NCI-H69 (cell line): ENCODE measurements at regions not wholly inside any gene's neighbourhood (a gene's known extent, or its start where the extent isn't known, plus 50 kb on each side); places are given as distances from the start of the nearest gene placed in this dataset.
"Not testable (repeated sequence)": the region's sequence is repeated elsewhere in the genome, so short reads cannot be mapped to it uniquely, and the experiment has no call there.

Source experiments
- DNase-seq: peaks from one replicate; lab custom pipeline; 2025; lab: John Stamatoyannopoulos, UW

- not testable (repeated sequence) for DNase-seq
These were observed 211.3 kb downstream of the CCDC74A start for GRCh38 chr2:131738996-131739434.

- DNase-seq, result no peak
These were observed 226.2 kb downstream of the CCDC74A start for GRCh38 chr2:131753640-131754561.

- DNase-seq, result no peak
These were observed 227.4 kb downstream of the CCDC74A start for GRCh38 chr2:131754929-131755720.

GRCh38 chr2:131756141-131756907 lies 228.6 kb downstream of the CCDC74A start:
- no peak for DNase-seq

- DNase-seq, result not testable (repeated sequence)
These were observed 231.3 kb downstream of the CCDC74A start for GRCh38 chr2:131758941-131759340.

GRCh38 chr2:131774955-131775555 lies 247.4 kb downstream of the CCDC74A start:
- DNase-seq, result peak; percentile 63

- DNase-seq, result not testable (repeated sequence)
These were observed 248.3 kb downstream of the CCDC74A start for GRCh38 chr2:131775903-131776506.

GRCh38 chr2:131780446-131780845 lies 252.8 kb downstream of the CCDC74A start:
- not testable (repeated sequence) for DNase-seq

GRCh38 chr2:131801210-131801744 lies 273.6 kb downstream of the CCDC74A start:
- DNase-seq, result no peak

- peak; percentile 72 for DNase-seq
These were observed 274.2 kb downstream of the CCDC74A start for GRCh38 chr2:131801745-131802350.

- peak; percentile 82 for DNase-seq
These were observed 274.7 kb downstream of the CCDC74A start for GRCh38 chr2:131802351-131802836.

GRCh38 chr2:131803237-131803636 lies 275.5 kb downstream of the CCDC74A start:
- not testable (repeated sequence) for DNase-seq

GRCh38 chr2:131812605-131813004 lies 284.9 kb downstream of the CCDC74A start:
- not testable (repeated sequence) for DNase-seq

GRCh38 chr2:131813378-131813777 lies 285.7 kb downstream of the CCDC74A start:
- DNase-seq, result not testable (repeated sequence)

- DNase-seq, result peak; percentile 42
These were observed 290.7 kb downstream of the CCDC74A start for GRCh38 chr2:131818267-131818973.

- DNase-seq, result peak; percentile 0
These were observed 294.6 kb downstream of the CCDC74A start for GRCh38 chr2:131822237-131822721.

GRCh38 chr2:131823058-131823457 lies 295.4 kb downstream of the CCDC74A start:
- DNase-seq, result not testable (repeated sequence)

GRCh38 chr2:131824986-131825385 lies 297.3 kb downstream of the CCDC74A start:
- DNase-seq, result not testable (repeated sequence)

GRCh38 chr2:131827481-131828163 lies 299.9 kb downstream of the CCDC74A start:
- no peak for DNase-seq
